HG03457 (cell line): ENCODE measurements at regions not wholly inside any gene's neighbourhood (a gene's known extent, or its start where the extent isn't known, plus 50 kb on each side); places are given as distances from the start of the nearest gene placed in this dataset.
"Not testable (repeated sequence)": the region's sequence is repeated elsewhere in the genome, so short reads cannot be mapped to it uniquely, and the experiment has no call there.

Experiments used
- ATAC-seq: cut with Tn5 transposase; IDR thresholded peaks from one replicate; pipeline ENCODE4 v1.9.1; 2021; ENCODE audit warnings: moderate number of reproducible peaks; ENCODE audit not compliant: unreplicated experiment

- ATAC-seq = no peak
Measured at GRCh38 chr9:129416821-129417539, 203.9 kb downstream of the C9orf50 start.

- no peak for ATAC-seq
Measured at GRCh38 chr9:129415942-129416651, 204.8 kb downstream of the C9orf50 start.

- no peak for ATAC-seq
Measured at GRCh38 chr9:129414993-129415941, 205.6 kb downstream of the C9orf50 start.

GRCh38 chr9:129414377-129414992 is 206.4 kb downstream of the C9orf50 start:
- no peak for ATAC-seq

GRCh38 chr9:129413537-129414376 is 207.1 kb downstream of the C9orf50 start:
- ATAC-seq = no peak

- ATAC-seq = no peak
Measured at GRCh38 chr9:129412814-129413536, 207.9 kb downstream of the C9orf50 start.

GRCh38 chr9:129412176-129412813 is 208.6 kb downstream of the C9orf50 start:
- not testable (repeated sequence) for ATAC-seq

- no peak for ATAC-seq
Measured at GRCh38 chr9:129411501-129412175, 209.3 kb downstream of the C9orf50 start.

GRCh38 chr9:129410226-129410625 is 210.7 kb downstream of the C9orf50 start:
- no peak for ATAC-seq

GRCh38 chr9:129408535-129409215 is 212.2 kb downstream of the C9orf50 start:
- no peak for ATAC-seq

GRCh38 chr9:129407905-129408452 is 212.9 kb downstream of the C9orf50 start:
- ATAC-seq = no peak

GRCh38 chr9:129406278-129407225 is 214.3 kb downstream of the C9orf50 start:
- no peak for ATAC-seq

GRCh38 chr9:129405827-129406213 is 215.1 kb downstream of the C9orf50 start:
- no peak for ATAC-seq

- no peak for ATAC-seq
Measured at GRCh38 chr9:129405089-129405826, 215.6 kb downstream of the C9orf50 start.

GRCh38 chr9:129404621-129405020 is 216.3 kb downstream of the C9orf50 start:
- ATAC-seq = no peak
